Subcutaneous abdominal adipose tissue (tissue), 5 donors: ENCODE measurements at regions not wholly inside any gene's neighbourhood (a gene's known extent, or its start where the extent isn't known, plus 50 kb on each side); places are given as distances from the start of the nearest gene placed in this dataset.
"Not testable (repeated sequence)": the region's sequence is repeated elsewhere in the genome, so short reads cannot be mapped to it uniquely, and the experiment has no call there.

Experiments
- H3K27ac ChIP-seq: one replicate; pipeline ENCODE4 v1.7.0; 2013; ENCODE audit warnings: low read depth, mild to moderate bottlenecking, inconsistent platforms, low read length, moderate library complexity
- H3K27me3 ChIP-seq, 5 donors: one replicate each; pipeline ENCODE4 v1.7.0; 2013; ENCODE audit warnings: low read length in 5 of 5, inconsistent platforms in 1 of 5; ENCODE audit not compliant: control insufficient read depth in 5 of 5, insufficient read depth in 4 of 5
- H3K36me3 ChIP-seq, 5 donors: one replicate each; pipeline ENCODE4 v1.7.0; 2013; ENCODE audit warnings: low read length in 5 of 5; ENCODE audit not compliant: control insufficient read depth in 5 of 5, insufficient read depth in 5 of 5
- H3K4me1 ChIP-seq, 5 donors: one replicate each; pipeline ENCODE4 v1.7.0; 2013; ENCODE audit warnings: low read length in 5 of 5, mild to moderate bottlenecking in 3 of 5, moderate library complexity in 1 of 5; ENCODE audit not compliant: control insufficient read depth in 5 of 5, insufficient read depth in 5 of 5
- H3K4me3 ChIP-seq, 5 donors: one replicate each; pipeline ENCODE4 v1.7.0; 2013; ENCODE audit warnings: low read length in 5 of 5, low read depth in 1 of 5
- H3K9ac ChIP-seq, 5 donors: one replicate each; pipeline ENCODE4 v1.7.0; 2013; ENCODE audit warnings: low read length in 5 of 5, mild to moderate bottlenecking in 4 of 5, moderate library complexity in 3 of 5
- H3K9me3 ChIP-seq, 5 donors: one replicate each; pipeline ENCODE4 v1.7.0; 2013; ENCODE audit warnings: low read length in 5 of 5; ENCODE audit not compliant: control insufficient read depth in 5 of 5
- donor health status: healthy.
- donor health status: healthy.
- donor health status: healthy.
- donor health status: healthy.
- donor health status: healthy.

DNA sequence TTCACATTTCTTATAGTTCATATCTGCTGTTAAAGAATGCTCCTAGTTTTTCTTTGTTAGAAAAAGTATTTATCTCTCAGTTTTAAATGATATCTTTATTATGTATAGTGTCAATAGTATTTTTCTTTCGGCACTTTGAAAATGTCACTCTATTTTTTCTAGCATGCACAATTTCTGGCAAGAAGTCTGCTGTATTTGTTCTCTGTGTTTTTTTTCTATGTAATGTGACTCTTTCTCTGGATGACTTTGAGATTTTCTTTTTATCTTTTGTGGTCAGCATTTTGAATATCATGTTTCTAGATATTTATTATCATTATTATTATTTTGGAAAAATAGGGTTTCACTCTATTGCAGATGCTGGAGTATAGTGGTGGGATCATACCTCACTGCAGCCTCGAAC is 285.2 kb downstream of the PTGER3 start:
- no peaks in the 10 kb centered on the region for H3K27me3 ChIP-seq
- H3K27ac ChIP-seq = no peak overlapping the region
- H3K9me3 ChIP-seq = peaks cover 0 to 3% (median 3%) of the 10 kb centered on the region in 5 donors
- H3K4me3 ChIP-seq = no peak overlapping the region
- no peaks in the 10 kb centered on the region for H3K36me3 ChIP-seq
- no peak overlapping the region for H3K9ac ChIP-seq
- no peaks in the 10 kb centered on the region for H3K4me1 ChIP-seq

DNA sequence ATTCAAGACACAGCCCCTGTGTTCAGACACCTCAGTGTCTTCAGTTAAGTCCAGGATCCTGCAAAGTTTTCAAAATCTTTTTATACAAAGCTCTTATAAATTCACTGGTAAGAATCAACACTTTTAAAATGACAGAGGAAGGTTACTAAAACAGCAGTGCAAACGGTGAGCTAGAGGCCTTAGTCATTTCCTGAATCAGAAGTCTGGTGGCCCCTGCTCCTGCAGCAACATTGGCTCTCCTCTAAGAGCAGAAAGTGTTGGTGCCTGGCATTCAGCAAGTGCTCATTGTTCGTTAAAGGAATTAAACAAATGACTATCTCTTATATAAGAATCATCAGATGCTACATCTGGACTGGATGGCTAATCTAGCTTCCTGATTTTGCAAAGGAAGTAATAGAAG is 282.9 kb downstream of the PTGER3 start:
- Histone ChIP-seq H3K27me3 (no peaks in the 10 kb centered on the region), H3K4me1 (no peaks in the 10 kb centered on the region), H3K36me3 (no peaks in the 10 kb centered on the region), H3K4me3 (no peak overlapping the region), H3K9me3 (peaks cover 0 to 4% (median 3%) of the 10 kb centered on the region in 5 donors), H3K27ac (no peak overlapping the region), H3K9ac (no peak overlapping the region)

GRCh38 chr1:70767377-70767776 is 280.2 kb downstream of the PTGER3 start:
- Histone ChIP-seq H3K9ac (no peak overlapping the region), H3K4me1 (no peaks in the 10 kb centered on the region), H3K27ac (no peak overlapping the region), H3K27me3 (no peaks in the 10 kb centered on the region), H3K9me3 (peaks cover 2 to 15% (median 11%) of the 10 kb centered on the region in 5 donors), H3K4me3 (no peak overlapping the region), H3K36me3 (no peaks in the 10 kb centered on the region)

- Histone ChIP-seq H3K9me3 (peaks cover 2 to 15% (median 11%) of the 10 kb centered on the region in 5 donors), H3K4me1 (no peaks in the 10 kb centered on the region), H3K36me3 (no peaks in the 10 kb centered on the region), H3K27ac (no peak overlapping the region), H3K4me3 (no peak overlapping the region), H3K9ac (no peak overlapping the region), H3K27me3 (no peaks in the 10 kb centered on the region)
Measured at GRCh38 chr1:70768216-70768615, 279.4 kb downstream of the PTGER3 start.

DNA sequence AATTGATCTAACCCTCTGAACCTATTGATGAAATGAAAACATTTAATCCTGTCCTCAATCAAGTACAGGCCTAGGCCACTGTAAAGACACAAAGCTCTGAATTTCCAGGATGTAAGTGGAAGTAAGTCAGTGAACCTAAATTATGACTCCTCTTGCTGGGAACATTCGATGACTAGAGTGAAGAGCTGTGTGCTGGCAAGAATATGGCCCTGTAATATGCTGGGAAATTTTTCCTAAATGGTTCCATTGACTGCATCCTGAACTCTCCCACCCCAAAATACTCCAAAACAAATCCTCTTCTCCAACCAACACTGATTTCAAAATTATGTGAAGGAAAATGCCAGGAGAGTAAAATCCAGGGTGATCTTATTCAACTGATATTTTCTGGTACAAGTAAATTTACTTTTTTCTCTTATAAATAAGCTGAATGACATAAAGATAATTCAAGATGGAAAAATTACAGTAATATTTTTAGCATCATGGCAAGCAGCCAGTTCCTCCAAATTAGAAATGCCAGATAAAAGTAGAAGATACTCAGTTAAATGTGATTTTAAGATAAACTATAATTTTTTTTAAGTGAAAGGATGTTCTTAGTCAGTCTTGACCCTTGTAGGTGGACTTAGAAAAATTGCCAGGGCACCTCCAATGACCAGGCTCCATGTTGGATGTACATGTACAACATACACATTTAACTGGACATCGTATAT is 269.4 kb downstream of the PTGER3 start:
- peaks cover 0 to 6% (median 3%) of the 10 kb centered on the region in 5 donors for H3K4me1 ChIP-seq
- H3K9ac ChIP-seq = no peak overlapping the region
- no peaks in the 10 kb centered on the region for H3K27me3 ChIP-seq
- H3K36me3 ChIP-seq = no peaks in the 10 kb centered on the region
- no peaks in the 10 kb centered on the region for H3K9me3 ChIP-seq
- no peak overlapping the region for H3K27ac ChIP-seq
- H3K4me3 ChIP-seq = no peak overlapping the region

- H3K4me1 ChIP-seq = peaks cover 0 to 6% (median 3%) of the 10 kb centered on the region in 5 donors
- H3K36me3 ChIP-seq = no peaks in the 10 kb centered on the region
- H3K9ac ChIP-seq = no peak overlapping the region
- no peak overlapping the region for H3K4me3 ChIP-seq
- no peaks in the 10 kb centered on the region for H3K27me3 ChIP-seq
- H3K27ac ChIP-seq = no peak overlapping the region
- no peaks in the 10 kb centered on the region for H3K9me3 ChIP-seq
Measured at GRCh38 chr1:70778934-70779333, 268.7 kb downstream of the PTGER3 start.

DNA sequence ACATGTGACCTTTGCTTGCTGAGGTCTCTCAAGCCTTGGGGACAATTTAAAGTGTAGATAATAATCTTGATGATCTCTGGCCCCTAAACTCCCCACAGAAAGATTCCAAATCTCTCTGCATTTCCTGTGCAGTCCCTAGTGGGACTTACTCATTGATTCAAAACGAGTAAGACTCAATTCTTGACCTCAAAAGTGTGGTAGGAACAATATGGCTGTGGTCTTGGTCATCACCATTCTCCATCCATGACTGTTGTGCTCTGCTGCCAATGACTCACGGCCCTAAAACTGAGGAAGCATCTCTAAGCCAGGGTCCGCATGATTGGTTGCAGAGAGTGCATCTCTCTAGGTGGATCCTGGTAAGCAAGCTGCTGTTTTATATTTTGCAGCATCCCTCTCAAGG is 268.0 kb downstream of the PTGER3 start:
- Histone ChIP-seq H3K36me3 (no peaks in the 10 kb centered on the region), H3K4me1 (peaks cover 0 to 6% (median 3%) of the 10 kb centered on the region in 5 donors), H3K27me3 (no peaks in the 10 kb centered on the region), H3K27ac (no peak overlapping the region), H3K4me3 (no peak overlapping the region), H3K9ac (no peak overlapping the region), H3K9me3 (no peaks in the 10 kb centered on the region)

- H3K9me3 ChIP-seq = no peaks in the 10 kb centered on the region
- no peak overlapping the region for H3K9ac ChIP-seq
- no peak overlapping the region for H3K4me3 ChIP-seq
- H3K4me1 ChIP-seq = no peaks in the 10 kb centered on the region
- H3K27ac ChIP-seq = no peak overlapping the region
- H3K27me3 ChIP-seq = no peaks in the 10 kb centered on the region
- no peaks in the 10 kb centered on the region for H3K36me3 ChIP-seq
Measured at GRCh38 chr1:70785287-70785686, 262.3 kb downstream of the PTGER3 start.

- Histone ChIP-seq H3K4me3 (no peak overlapping the region), H3K9ac (no peak overlapping the region), H3K27me3 (no peaks in the 10 kb centered on the region), H3K4me1 (peaks cover 0 to 8% (median 0%) of the 10 kb centered on the region in 5 donors), H3K9me3 (no peaks in the 10 kb centered on the region), H3K27ac (no peak overlapping the region), H3K36me3 (no peaks in the 10 kb centered on the region)
Measured at GRCh38 chr1:70790232-70790923, 257.2 kb downstream of the PTGER3 start.

GRCh38 chr1:70795064-70795463 is 252.6 kb downstream of the PTGER3 start:
- not testable (repeated sequence) for H3K36me3 ChIP-seq, H3K4me3 ChIP-seq, H3K9ac ChIP-seq, H3K27me3 ChIP-seq, H3K27ac ChIP-seq, H3K9me3 ChIP-seq, H3K4me1 ChIP-seq
